DND-41 (cell line): ENCODE measurements at regions not wholly inside any gene's neighbourhood (a gene's known extent, or its start where the extent isn't known, plus 50 kb on each side); places are given as distances from the start of the nearest gene placed in this dataset.

ENCODE experiments used
- CTCF ChIP-seq: IDR thresholded peaks from 2 replicates; pipeline ENCODE4 v1.5.1; 2012; ENCODE audit warnings: borderline replicate concordance, low read length, moderate library complexity, mild to moderate bottlenecking; ENCODE audit not compliant: poor library complexity, severe bottlenecking; ENCODE audit errors: extremely low read depth
- EZH2 ChIP-seq: IDR thresholded peaks from 3 replicates; pipeline ENCODE4 v1.6.1; 2012; ENCODE audit warnings: borderline replicate concordance, low read depth, mild to moderate bottlenecking, moderate library complexity, low read length, inconsistent platforms; ENCODE audit not compliant: severe bottlenecking

GRCh38 chr6:119501798-119502483 lies 152.4 kb upstream of the MAN1A1 start:
- TF ChIP-seq EZH2 (no peak), CTCF (no peak)
